Activated CD4-positive, alpha-beta T cell treated with anti-CD3 and anti-CD28 coated beads for 36 hours (primary cell): ENCODE measurements at regions not wholly inside any gene's neighbourhood (a gene's known extent, or its start where the extent isn't known, plus 50 kb on each side); places are given as distances from the start of the nearest gene placed in this dataset.

Experiments
- ATAC-seq: fragments of 200-7000 bp; cut with Tn5 transposase; one replicate; pipeline ENCODE4 v1.10.0; 2021; ENCODE audit warnings: mild to moderate bottlenecking, moderate library complexity
- CTCF ChIA-PET: fragments of 350-600 bp; sonication (Branson Sonifier 250); formaldehyde crosslinking; loops from one replicate; lab custom pipeline; 2021; ENCODE audit warnings: antibody characterized with exemption; lab: Charles Lee
- POLR2A ChIA-PET: fragments of 350-600 bp; sonication (Branson Sonifier 250); formaldehyde crosslinking; loops from one replicate; lab custom pipeline; 2021; ENCODE audit warnings: antibody characterized with exemption, inconsistent platforms; lab: Charles Lee
- DNase-seq: peaks from one replicate; pipeline ENCODE4 v3.0.0-alpha.2; 2020
- H3K27ac Mint-ChIP-seq: one replicate; pipeline ENCODE4 v1.8.0; 2021; ENCODE audit warnings: mixed read lengths
- H3K27me3 Mint-ChIP-seq: one replicate; pipeline ENCODE4 v1.8.0; 2021; ENCODE audit warnings: mixed read lengths
- H3K36me3 Mint-ChIP-seq: one replicate; pipeline ENCODE4 v1.8.0; 2021; ENCODE audit warnings: low read depth, mixed read lengths
- H3K4me1 Mint-ChIP-seq: one replicate; pipeline ENCODE4 v1.8.0; 2021; ENCODE audit warnings: mixed read lengths
- H3K4me3 Mint-ChIP-seq: one replicate; pipeline ENCODE4 v1.8.0; 2021; ENCODE audit warnings: mild to moderate bottlenecking, moderate library complexity, mixed read lengths
- H3K9me3 Mint-ChIP-seq: one replicate; pipeline ENCODE4 v1.8.0; 2021; ENCODE audit warnings: low read depth, mixed read lengths
- intact Hi-C, 2 experiments: fragments of 100-400 bp; cut with DNase I in 1 of 2; cut with micrococcal nuclease in 1 of 2; formaldehyde crosslinking; loops; one replicate each; pipeline versions ENCODE4 v1.14.2 to v1.15.1; 2022 to 2024; cut with DNase I, micrococcal nuclease

GRCh38 chr3:40704224-40704623 is 179.5 kb downstream of the ZNF621 start:
- ATAC-seq (no peak), DNase-seq (no peak)
- POLR2A ChIA-PET, result no interaction called here
- intact Hi-C loops, result no loop called here
- peaks cover 6% of the 10 kb centered on the region for H3K27me3 Mint-ChIP-seq
- H3K4me1 Mint-ChIP-seq, result no peaks in the 10 kb centered on the region
- H3K36me3 Mint-ChIP-seq, result no peaks in the 10 kb centered on the region
- CTCF ChIA-PET, result no interaction called here
- no peaks in the 10 kb centered on the region for H3K9me3 Mint-ChIP-seq
- no peak overlapping the region for H3K4me3 Mint-ChIP-seq
- no peak overlapping the region for H3K27ac Mint-ChIP-seq

- no peak for DNase-seq
- POLR2A ChIA-PET, result interaction anchor here (0.6 kb wide), 1 partner anchor 108 kb away, joined by 3 read pairs; no protein-coding TSS in a partner anchor
- Mint-ChIP-seq H3K27me3 (peaks cover 9% of the 10 kb centered on the region), H3K4me3 (no peak overlapping the region), H3K27ac (no peak overlapping the region), H3K9me3 (no peaks in the 10 kb centered on the region), H3K36me3 (no peaks in the 10 kb centered on the region), H3K4me1 (no peaks in the 10 kb centered on the region)
- CTCF ChIA-PET, result no interaction called here
- no peak for ATAC-seq
- intact Hi-C loops, result no loop called here
Observed at GRCh38 chr3:40705663-40706062, 180.9 kb downstream of the ZNF621 start.

GRCh38 chr3:40713306-40713705 is 188.5 kb downstream of the ZNF621 start:
- ATAC-seq (no peak), DNase-seq (no peak)
- Mint-ChIP-seq H3K27ac (no peak overlapping the region), H3K9me3 (no peaks in the 10 kb centered on the region), H3K4me1 (no peaks in the 10 kb centered on the region), H3K4me3 (no peak overlapping the region), H3K27me3 (peaks cover 27% of the 10 kb centered on the region), H3K36me3 (no peaks in the 10 kb centered on the region)
- ChIA-PET CTCF (no interaction called here), POLR2A (no interaction called here)
- intact Hi-C loops, result loop anchor here in 1 of 2 experiments (10.0 kb wide), 1 partner anchor 389 kb away; no protein-coding TSS in a partner anchor

- Mint-ChIP-seq H3K4me3 (no peak overlapping the region), H3K36me3 (no peaks in the 10 kb centered on the region), H3K4me1 (no peaks in the 10 kb centered on the region), H3K9me3 (no peaks in the 10 kb centered on the region), H3K27ac (no peak overlapping the region), H3K27me3 (peaks cover 27% of the 10 kb centered on the region)
- DNase-seq (no peak), ATAC-seq (no peak)
- POLR2A ChIA-PET, result no interaction called here
- CTCF ChIA-PET, result no interaction called here
- intact Hi-C loops, result loop anchor here in 1 of 2 experiments (10.0 kb wide), 1 partner anchor 389 kb away; no protein-coding TSS in a partner anchor
Observed at GRCh38 chr3:40713795-40714194, 189.0 kb downstream of the ZNF621 start.

- no peaks in the 10 kb centered on the region for H3K36me3 Mint-ChIP-seq
- DNase-seq, result no peak
- no peak overlapping the region for H3K4me3 Mint-ChIP-seq
- H3K9me3 Mint-ChIP-seq, result no peaks in the 10 kb centered on the region
- H3K27ac Mint-ChIP-seq, result no peak overlapping the region
- POLR2A ChIA-PET, result no interaction called here
- CTCF ChIA-PET, result no interaction called here
- no peaks in the 10 kb centered on the region for H3K4me1 Mint-ChIP-seq
- ATAC-seq, result no peak
- peaks cover 22% of the 10 kb centered on the region for H3K27me3 Mint-ChIP-seq
- intact Hi-C loops, result loop anchor here in 1 of 2 experiments (10.0 kb wide), 1 partner anchor 390 kb away; no protein-coding TSS in a partner anchor
Observed at GRCh38 chr3:40714771-40715345, 190.1 kb downstream of the ZNF621 start.

- no peaks in the 10 kb centered on the region for H3K9me3 Mint-ChIP-seq
- intact Hi-C loops, result loop anchor here in 1 of 2 experiments (10.0 kb wide), 1 partner anchor 391 kb away; no protein-coding TSS in a partner anchor
Observed at GRCh38 chr3:40715551-40715950, 190.8 kb downstream of the ZNF621 start.

GRCh38 chr3:40717471-40717870 is 192.7 kb downstream of the ZNF621 start:
- no peaks in the 10 kb centered on the region for H3K4me1 Mint-ChIP-seq
- CTCF ChIA-PET, result interaction anchor here (0.6 kb wide), 1 partner anchor 133 kb away, joined by 4 read pairs; no protein-coding TSS in a partner anchor

More at GRCh38 chr3:40715551-40715950, 190.8 kb downstream of the ZNF621 start:
- H3K4me1 Mint-ChIP-seq, result no peaks in the 10 kb centered on the region
- ATAC-seq (no peak), DNase-seq (no peak)
- peaks cover 22% of the 10 kb centered on the region for H3K27me3 Mint-ChIP-seq
- no peaks in the 10 kb centered on the region for H3K36me3 Mint-ChIP-seq
- POLR2A ChIA-PET, result no interaction called here
- H3K4me3 Mint-ChIP-seq, result no peak overlapping the region
- H3K27ac Mint-ChIP-seq, result no peak overlapping the region
- CTCF ChIA-PET, result no interaction called here

GRCh38 chr3:40718209-40718608 is 193.4 kb downstream of the ZNF621 start:
- H3K4me3 Mint-ChIP-seq, result no peak overlapping the region
- H3K27ac Mint-ChIP-seq, result no peak overlapping the region
- intact Hi-C loops, result loop anchor here in 1 of 2 experiments (10.0 kb wide), 1 partner anchor 393 kb away; no protein-coding TSS in a partner anchor
- no peaks in the 10 kb centered on the region for H3K36me3 Mint-ChIP-seq
- H3K27me3 Mint-ChIP-seq, result peaks cover 16% of the 10 kb centered on the region
- ATAC-seq (no peak), DNase-seq (no peak)
- H3K9me3 Mint-ChIP-seq, result no peaks in the 10 kb centered on the region
- no peaks in the 10 kb centered on the region for H3K4me1 Mint-ChIP-seq
- POLR2A ChIA-PET, result no interaction called here
- CTCF ChIA-PET, result interaction anchor here (0.6 kb wide), 1 partner anchor 134 kb away, joined by 4 read pairs; no protein-coding TSS in a partner anchor

More at GRCh38 chr3:40717471-40717870, 192.7 kb downstream of the ZNF621 start:
- DNase-seq (no peak), ATAC-seq (no peak)
- no peaks in the 10 kb centered on the region for H3K36me3 Mint-ChIP-seq
- no peak overlapping the region for H3K4me3 Mint-ChIP-seq
- no peak overlapping the region for H3K27ac Mint-ChIP-seq
- peaks cover 16% of the 10 kb centered on the region for H3K27me3 Mint-ChIP-seq
- POLR2A ChIA-PET, result no interaction called here
- H3K9me3 Mint-ChIP-seq, result no peaks in the 10 kb centered on the region
- intact Hi-C loops, result loop anchor here in 1 of 2 experiments (10.0 kb wide), 1 partner anchor 393 kb away; no protein-coding TSS in a partner anchor

GRCh38 chr3:40718681-40719080 is 193.9 kb downstream of the ZNF621 start:
- H3K4me1 Mint-ChIP-seq, result no peaks in the 10 kb centered on the region
- peaks cover 13% of the 10 kb centered on the region for H3K27me3 Mint-ChIP-seq
- no peak overlapping the region for H3K27ac Mint-ChIP-seq
- H3K36me3 Mint-ChIP-seq, result no peaks in the 10 kb centered on the region
- intact Hi-C loops, result loop anchor here in 1 of 2 experiments (10.0 kb wide), 1 partner anchor 394 kb away; no protein-coding TSS in a partner anchor
- no peaks in the 10 kb centered on the region for H3K9me3 Mint-ChIP-seq
- CTCF ChIA-PET, result no interaction called here
- no peak overlapping the region for H3K4me3 Mint-ChIP-seq
- POLR2A ChIA-PET, result no interaction called here
- ATAC-seq (no peak), DNase-seq (no peak)

GRCh38 chr3:40719660-40720287 is 195.0 kb downstream of the ZNF621 start:
- POLR2A ChIA-PET, result no interaction called here
- ATAC-seq, result no peak
- Mint-ChIP-seq H3K36me3 (no peaks in the 10 kb centered on the region), H3K27ac (no peak overlapping the region), H3K4me3 (no peak overlapping the region), H3K4me1 (no peaks in the 10 kb centered on the region), H3K9me3 (no peaks in the 10 kb centered on the region), H3K27me3 (peaks cover 7% of the 10 kb centered on the region)
- CTCF ChIA-PET, result interaction anchor here (0.7 kb wide), 1 partner anchor 682 kb away, joined by 3 read pairs; no protein-coding TSS in a partner anchor
- intact Hi-C loops, result loop anchor here in 1 of 2 experiments (10.0 kb wide), 1 partner anchor 395 kb away; no protein-coding TSS in a partner anchor
- no peak for DNase-seq

- intact Hi-C loops, result no loop called here
- ATAC-seq (no peak), DNase-seq (no peak)
- Mint-ChIP-seq H3K27me3 (peaks cover 1% of the 10 kb centered on the region), H3K9me3 (no peaks in the 10 kb centered on the region), H3K4me3 (no peak overlapping the region), H3K27ac (no peak overlapping the region), H3K36me3 (no peaks in the 10 kb centered on the region), H3K4me1 (no peaks in the 10 kb centered on the region)
- CTCF ChIA-PET, result interaction anchor here (0.7 to 0.9 kb wide), 2 partner anchors 9 to 682 kb away, joined by 3 read pairs; no protein-coding TSS in a partner anchor
- POLR2A ChIA-PET, result no interaction called here
Observed at GRCh38 chr3:40720341-40720740, 195.6 kb downstream of the ZNF621 start.
